Endothelial cell of umbilical vein (primary cell): ENCODE measurements at regions not wholly inside any gene's neighbourhood (a gene's known extent, or its start where the extent isn't known, plus 50 kb on each side); places are given as distances from the start of the nearest gene placed in this dataset.

ENCODE experiments used
- BruUV-seq: library from RNA; stranded (reverse); fragments of 400-500 nt; replicated peaks from 2 replicates; lab custom pipeline; 2021; lab: Mats Ljungman, UMichigan
- CTCF ChIA-PET: fragments of 300-600, 350-600 bp; sonication (Branson Sonifier 250); formaldehyde crosslinking; loops from one replicate; lab custom pipeline; 2021; ENCODE audit warnings: antibody characterized with exemption, inconsistent platforms; lab: Charles Lee
- POLR2A ChIA-PET: fragments of 300-600, 350-600 bp; sonication (Branson Sonifier 250); formaldehyde crosslinking; loops from one replicate; lab custom pipeline; 2021; ENCODE audit warnings: antibody characterized with exemption, inconsistent platforms; lab: Charles Lee
- DNase-seq: peaks from one replicate; pipeline ENCODE4 v3.0.0-alpha.2; 2011; ENCODE audit warnings: low read depth, low spot score
- FAIRE-seq: peaks from 2 replicates; lab custom pipeline; 2011; peaks lifted over from hg19 to GRCh38; lab: Jason Lieb, UNC
- H2AFZ ChIP-seq: 2 replicates; pipeline ENCODE4 v1.6.0; 2012; ENCODE audit warnings: low read depth, low read length, control low read depth, inconsistent platforms
- H3K27ac ChIP-seq: 2 replicates; pipeline ENCODE4 v1.5.1; 2011; ENCODE audit warnings: low read depth, mild to moderate bottlenecking, control low read depth, low read length, moderate library complexity; ENCODE audit not compliant: insufficient read depth
- H3K27me3 ChIP-seq, 2 experiments: 2 replicates each; pipeline versions ENCODE4 v1.6.0 to v1.6.1; 2011; ENCODE audit warnings: low read length in 2 of 2, mixed read lengths in 1 of 2; ENCODE audit not compliant: control insufficient read depth in 2 of 2, insufficient read depth in 2 of 2
- H3K36me3 ChIP-seq, 2 experiments: 2 replicates in 1 of 2; 3 replicates in 1 of 2; pipeline ENCODE4 v1.5.1; 2011; ENCODE audit warnings: low read length in 2 of 2, mild to moderate bottlenecking in 1 of 2, moderate library complexity in 1 of 2; ENCODE audit not compliant: control insufficient read depth in 2 of 2, insufficient read depth in 2 of 2; ENCODE audit errors: extremely low read depth in 1 of 2
- H3K4me1 ChIP-seq: 3 replicates; pipeline ENCODE4 v1.5.1; 2011; ENCODE audit warnings: mild to moderate bottlenecking, low read length; ENCODE audit not compliant: control insufficient read depth, insufficient read depth; ENCODE audit errors: extremely low read depth
- H3K4me2 ChIP-seq: 2 replicates; pipeline ENCODE4 v1.6.1; 2011; ENCODE audit warnings: low read length, control low read depth, mixed read lengths; ENCODE audit not compliant: insufficient read depth
- H3K4me3 ChIP-seq, 3 experiments: fragments of 200-600 bp in 1 of 3; sonication (generic), shearing (Covaris generic) in 1 of 3; replicated peaks in 1 of 3; 2 replicates each; pipeline ENCODE4 v1.5.1; 2011 to 2016; ENCODE audit warnings: control low read depth in 3 of 3, low read length in 3 of 3, mild to moderate bottlenecking in 2 of 3, inconsistent platforms in 1 of 3, low read depth in 1 of 3, moderate library complexity in 1 of 3; ENCODE audit not compliant: insufficient read depth in 1 of 3
- H3K79me2 ChIP-seq: 2 replicates; pipeline ENCODE4 v1.6.0; 2012; ENCODE audit warnings: low read length, inconsistent platforms; ENCODE audit not compliant: control insufficient read depth, insufficient read depth
- H3K9ac ChIP-seq: replicated peaks from 2 replicates; pipeline ENCODE3; 2011; ENCODE audit warnings: low read length, control low read depth; ENCODE audit not compliant: insufficient read depth; ENCODE audit errors: extremely low read depth
- H3K9me1 ChIP-seq: replicated peaks from 3 replicates; pipeline ENCODE4 v1.6.0; 2011; ENCODE audit warnings: mild to moderate bottlenecking, low read length; ENCODE audit not compliant: control insufficient read depth, insufficient read depth; ENCODE audit errors: extremely low read depth
- H3K9me3 ChIP-seq: replicated peaks from 2 replicates; pipeline ENCODE4 v1.5.1; 2012; ENCODE audit warnings: low read length, inconsistent platforms; ENCODE audit not compliant: control insufficient read depth, insufficient read depth
- H4K20me1 ChIP-seq: replicated peaks from 2 replicates; pipeline ENCODE3; 2011; ENCODE audit warnings: mild to moderate bottlenecking, low read length; ENCODE audit not compliant: control insufficient read depth, insufficient read depth; ENCODE audit errors: extremely low read depth
- EZH2 ChIP-seq: IDR thresholded peaks from 2 replicates; pipeline ENCODE4 v1.6.1; 2012; ENCODE audit warnings: borderline replicate concordance, low read depth, mild to moderate bottlenecking, moderate library complexity, low read length, inconsistent platforms; ENCODE audit not compliant: severe bottlenecking
- FOS ChIP-seq: IDR thresholded peaks from 2 replicates; pipeline ENCODE4 v1.6.1; 2011; ENCODE audit warnings: mild to moderate bottlenecking, low read length, moderate library complexity, borderline replicate concordance; ENCODE audit not compliant: insufficient read depth
- GATA2 ChIP-seq: IDR thresholded peaks from 2 replicates; pipeline ENCODE4 v1.7.0; 2011; ENCODE audit warnings: low read depth, mild to moderate bottlenecking, moderate library complexity, mixed read lengths, low read length; ENCODE audit not compliant: insufficient read length, insufficient read depth
- JUN ChIP-seq: IDR thresholded peaks from 2 replicates; pipeline ENCODE4 v1.6.1; 2011; ENCODE audit warnings: borderline replicate concordance, low read depth; ENCODE audit not compliant: insufficient read length, insufficient read depth
- MAX ChIP-seq: IDR thresholded peaks from 2 replicates; pipeline ENCODE4 v1.6.1; 2011; ENCODE audit not compliant: insufficient read depth, insufficient read length
- MYC ChIP-seq: IDR thresholded peaks from one replicate; pipeline ENCODE4 v1.6.1; 2011; ENCODE audit warnings: mild to moderate bottlenecking, low read depth, low read length
- POLR2A ChIP-seq: IDR thresholded peaks from 2 replicates; pipeline ENCODE4 v1.6.1; 2012; ENCODE audit warnings: low read depth, mild to moderate bottlenecking, control low read depth, low read length
- POLR2AphosphoS5 ChIP-seq: IDR thresholded peaks from 2 replicates; pipeline ENCODE4 v1.6.1; 2012; ENCODE audit warnings: low read depth, mild to moderate bottlenecking, control low read depth, low read length, moderate library complexity; ENCODE audit not compliant: insufficient read depth
- dilution Hi-C: fragments of 300-500 bp; cut with MboI; formaldehyde crosslinking; loops from one replicate; pipeline ENCODE4 v1.15.0; 2019; ENCODE audit warnings: low sequenced_read_pairs; ENCODE audit not compliant: extremely low pct_ligation_motif_present
- intact Hi-C: fragments of 100-400 bp; cut with micrococcal nuclease; formaldehyde crosslinking; loops from one replicate; pipeline ENCODE4 v1.10.0; 2022
- TF ChIP-seq, protein P1 (sequence below), 2 donors: IDR thresholded peaks; 1 replicate in 1 of 2; 2 replicates in 1 of 2; pipeline ENCODE4 v1.5.1; 2011; ENCODE audit warnings: low read length in 2 of 2, mild to moderate bottlenecking in 2 of 2, moderate library complexity in 2 of 2, control low read depth in 1 of 2, inconsistent platforms in 1 of 2, low read depth in 1 of 2; ENCODE audit not compliant: insufficient read depth in 1 of 2; ENCODE audit errors: extremely low read depth in 1 of 2

DNA sequence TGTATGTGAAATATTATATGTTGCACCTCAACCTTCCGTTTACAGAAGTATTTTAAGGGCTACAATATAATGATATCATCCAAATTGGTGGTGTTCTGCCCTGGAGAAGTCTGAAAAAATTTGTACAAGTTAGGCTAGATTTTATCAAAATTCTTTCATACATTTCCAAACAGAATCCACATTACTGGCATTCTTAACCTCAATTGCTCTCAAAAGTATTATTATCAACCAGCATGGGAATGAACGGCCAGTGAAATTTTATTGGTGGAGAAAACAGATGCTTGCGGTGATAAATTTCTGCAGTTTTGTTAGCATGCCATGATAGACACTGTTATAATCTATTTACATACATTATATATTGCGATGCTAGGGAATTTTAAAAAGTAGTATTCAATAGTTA, 88.3 kb upstream of the TFPI start:
- no peaks in the 10 kb centered on the region for H3K9me1 ChIP-seq
- no peaks in the 10 kb centered on the region for H3K36me3 ChIP-seq
- no TSS peak for BruUV-seq
- intact Hi-C loops (no loop called here), dilution Hi-C loops (no loop called here)
- H3K4me1 ChIP-seq: peaks cover 9% of the 10 kb centered on the region
- no peaks in the 10 kb centered on the region for H3K9me3 ChIP-seq
- no peaks in the 10 kb centered on the region for H4K20me1 ChIP-seq
- DNase-seq (no peak), FAIRE-seq (no peak)
- CTCF ChIA-PET: no interaction called here
- no peak overlapping the region for H3K4me3 ChIP-seq
- TF ChIP-seq, protein P1, sequence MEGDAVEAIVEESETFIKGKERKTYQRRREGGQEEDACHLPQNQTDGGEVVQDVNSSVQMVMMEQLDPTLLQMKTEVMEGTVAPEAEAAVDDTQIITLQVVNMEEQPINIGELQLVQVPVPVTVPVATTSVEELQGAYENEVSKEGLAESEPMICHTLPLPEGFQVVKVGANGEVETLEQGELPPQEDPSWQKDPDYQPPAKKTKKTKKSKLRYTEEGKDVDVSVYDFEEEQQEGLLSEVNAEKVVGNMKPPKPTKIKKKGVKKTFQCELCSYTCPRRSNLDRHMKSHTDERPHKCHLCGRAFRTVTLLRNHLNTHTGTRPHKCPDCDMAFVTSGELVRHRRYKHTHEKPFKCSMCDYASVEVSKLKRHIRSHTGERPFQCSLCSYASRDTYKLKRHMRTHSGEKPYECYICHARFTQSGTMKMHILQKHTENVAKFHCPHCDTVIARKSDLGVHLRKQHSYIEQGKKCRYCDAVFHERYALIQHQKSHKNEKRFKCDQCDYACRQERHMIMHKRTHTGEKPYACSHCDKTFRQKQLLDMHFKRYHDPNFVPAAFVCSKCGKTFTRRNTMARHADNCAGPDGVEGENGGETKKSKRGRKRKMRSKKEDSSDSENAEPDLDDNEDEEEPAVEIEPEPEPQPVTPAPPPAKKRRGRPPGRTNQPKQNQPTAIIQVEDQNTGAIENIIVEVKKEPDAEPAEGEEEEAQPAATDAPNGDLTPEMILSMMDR (IDR thresholded peaks at IDR 0.05; ENCODE audit: extremely low read depth in 1 of 2, insufficient read depth in 1 of 2, low read depth in 1 of 2, low read length in 2 of 2): no peak
- no peak for TF ChIP-seq EZH2
- TF ChIP-seq POLR2A: no peak
- no peak for TF ChIP-seq FOS
- TF ChIP-seq MAX: no peak
- TF ChIP-seq JUN: no peak
- TF ChIP-seq MYC: no peak
- TF ChIP-seq GATA2: no peak
- no peak for TF ChIP-seq POLR2AphosphoS5
- no peak overlapping the region for H3K27ac ChIP-seq
- POLR2A ChIA-PET: no interaction called here
- H3K79me2 ChIP-seq: no peaks in the 10 kb centered on the region
- H3K4me2 ChIP-seq: no peak overlapping the region
- H3K9ac ChIP-seq: no peak overlapping the region
- H3K27me3 ChIP-seq: no peaks in the 10 kb centered on the region
- H2AFZ ChIP-seq: no peak overlapping the region
